ENCODE measurements at regions not wholly inside any gene's neighbourhood (a gene's known extent, or its start where the extent isn't known, plus 50 kb on each side); places are given as distances from the start of the nearest gene placed in this dataset.

DNA sequence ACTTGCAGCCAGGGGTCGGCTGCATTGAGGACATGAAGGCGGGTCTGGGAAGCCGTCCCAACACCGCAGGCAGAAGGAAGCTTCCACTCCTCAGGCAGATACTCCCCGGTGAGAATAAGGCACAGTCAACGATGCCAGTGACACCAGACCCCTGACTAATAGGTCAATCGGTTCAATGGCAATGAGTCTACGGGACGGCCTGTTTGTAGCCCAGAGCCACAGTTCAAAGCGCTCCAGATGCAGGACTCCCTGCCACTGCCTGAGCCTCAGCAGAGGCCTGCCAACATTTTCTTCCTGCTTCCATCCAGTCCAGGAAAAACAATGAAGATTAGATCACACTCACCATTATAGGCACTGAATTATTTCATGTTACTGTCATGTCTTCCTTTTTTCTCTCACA lies 84.5 kb upstream of the SIMC1 start:
- Histone ChIP-seq H3K79me2 (ENCODE audit: insufficient read depth) (no peaks in the 10 kb centered on the region), H2AFZ (ENCODE audit: low read depth) (no peak overlapping the region), H3K27me3 (ENCODE audit: insufficient read depth) (no peaks in the 10 kb centered on the region), H3K4me1 (ENCODE audit: control insufficient read depth in 1 of 2, insufficient read depth in 2 of 2, low read depth in 1 of 2, low read length in 1 of 2) (peaks cover 7 to 31% of the 10 kb centered on the region in 2 experiments; a peak in 2 of 4 replicates), H3K4me3 (ENCODE audit: low read depth in 2 of 2, low read length in 1 of 2) (no peak overlapping the region), H3K36me3 (replicated peaks in 1 of 2; ENCODE audit: control insufficient read depth in 1 of 2, insufficient read depth in 2 of 2, low read length in 1 of 2) (no peaks in the 10 kb centered on the region), H3K9me2 (no peaks in the 10 kb centered on the region), H3K9me3 (no peaks in the 10 kb centered on the region), H3K9ac (no peak overlapping the region), H3K27ac (ENCODE audit: low read depth in 2 of 2, low read length in 1 of 2) (peak overlapping the region in 1 of 2 experiments; percentile 74; a peak in 2 of 4 replicates), H3F3A (replicated peaks; ENCODE audit: insufficient read depth) (no peaks in the 10 kb centered on the region), H4K20me1 (ENCODE audit: insufficient read depth) (no peaks in the 10 kb centered on the region), H3K4me2 (peak overlapping the region; percentile 23; the same call in 1 of the 2 replicates)
- TF ChIP-seq TCF12 (IDR thresholded peaks at IDR 0.05) (0 out of 2 replicates have a peak, but pooled peaks have one; percentile 21), CHD2 (IDR thresholded peaks at IDR 0.05; ENCODE audit: low read length, partially characterized antibody) (no peak), EP300 (IDR thresholded peaks at IDR 0.05; ENCODE audit: borderline replicate concordance in 1 of 2, low read depth in 1 of 2, low read length in 1 of 2) (0 out of 4 replicates have a peak, but pooled peaks of 1 of the 2 experiments have one; percentile 18), NFIC (IDR thresholded peaks at IDR 0.05; ENCODE audit: borderline replicate concordance) (0 out of 2 replicates have a peak, but pooled peaks have one; percentile 11), GATA2 (CRISPR knock-in tag; IDR thresholded peaks at IDR 0.05) (peak; percentile 46; the same call in 1 of the 2 replicates), SMC3 (IDR thresholded peaks at IDR 0.05; ENCODE audit: low read depth, low read length) (no peak), YY1 (IDR thresholded peaks at IDR 0.05; ENCODE audit: low read depth) (no peak)
- TF ChIP-seq, protein P1, sequence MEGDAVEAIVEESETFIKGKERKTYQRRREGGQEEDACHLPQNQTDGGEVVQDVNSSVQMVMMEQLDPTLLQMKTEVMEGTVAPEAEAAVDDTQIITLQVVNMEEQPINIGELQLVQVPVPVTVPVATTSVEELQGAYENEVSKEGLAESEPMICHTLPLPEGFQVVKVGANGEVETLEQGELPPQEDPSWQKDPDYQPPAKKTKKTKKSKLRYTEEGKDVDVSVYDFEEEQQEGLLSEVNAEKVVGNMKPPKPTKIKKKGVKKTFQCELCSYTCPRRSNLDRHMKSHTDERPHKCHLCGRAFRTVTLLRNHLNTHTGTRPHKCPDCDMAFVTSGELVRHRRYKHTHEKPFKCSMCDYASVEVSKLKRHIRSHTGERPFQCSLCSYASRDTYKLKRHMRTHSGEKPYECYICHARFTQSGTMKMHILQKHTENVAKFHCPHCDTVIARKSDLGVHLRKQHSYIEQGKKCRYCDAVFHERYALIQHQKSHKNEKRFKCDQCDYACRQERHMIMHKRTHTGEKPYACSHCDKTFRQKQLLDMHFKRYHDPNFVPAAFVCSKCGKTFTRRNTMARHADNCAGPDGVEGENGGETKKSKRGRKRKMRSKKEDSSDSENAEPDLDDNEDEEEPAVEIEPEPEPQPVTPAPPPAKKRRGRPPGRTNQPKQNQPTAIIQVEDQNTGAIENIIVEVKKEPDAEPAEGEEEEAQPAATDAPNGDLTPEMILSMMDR (IDR thresholded peaks at IDR 0.05): no peak
- WGBS (ENCODE audit: low lambda C conversion rate): 53% methylated on average over 10 of the region's 10 CpGs
- CTCF ChIA-PET: interaction anchor here (1.1 to 1.5 kb wide), 2 partner anchors 9 to 81 kb away, joined by 3 to 5 read pairs; no protein-coding TSS in a partner anchor
- POLR2A ChIA-PET: no interaction called here
- DNase-seq: peak; percentile 65

- no peak for TF ChIP-seq CHD2 (IDR thresholded peaks at IDR 0.05; ENCODE audit: low read length, partially characterized antibody)
- TF ChIP-seq, protein P2, sequence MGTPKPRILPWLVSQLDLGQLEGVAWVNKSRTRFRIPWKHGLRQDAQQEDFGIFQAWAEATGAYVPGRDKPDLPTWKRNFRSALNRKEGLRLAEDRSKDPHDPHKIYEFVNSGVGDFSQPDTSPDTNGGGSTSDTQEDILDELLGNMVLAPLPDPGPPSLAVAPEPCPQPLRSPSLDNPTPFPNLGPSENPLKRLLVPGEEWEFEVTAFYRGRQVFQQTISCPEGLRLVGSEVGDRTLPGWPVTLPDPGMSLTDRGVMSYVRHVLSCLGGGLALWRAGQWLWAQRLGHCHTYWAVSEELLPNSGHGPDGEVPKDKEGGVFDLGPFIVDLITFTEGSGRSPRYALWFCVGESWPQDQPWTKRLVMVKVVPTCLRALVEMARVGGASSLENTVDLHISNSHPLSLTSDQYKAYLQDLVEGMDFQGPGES (IDR thresholded peaks at IDR 0.05; ENCODE audit: low read depth, low read length): no peak
- Histone ChIP-seq H3K4me2 (no peak overlapping the region), H3K9me3 (no peaks in the 10 kb centered on the region), H3F3A (replicated peaks; ENCODE audit: insufficient read depth) (no peaks in the 10 kb centered on the region), H3K79me2 (ENCODE audit: insufficient read depth) (no peaks in the 10 kb centered on the region), H3K4me1 (ENCODE audit: control insufficient read depth in 1 of 2, insufficient read depth in 2 of 2, low read depth in 1 of 2, low read length in 1 of 2) (peaks cover 7 to 31% of the 10 kb centered on the region in 2 experiments; a peak in 2 of 4 replicates), H3K9ac (no peak overlapping the region), H3K36me3 (replicated peaks in 1 of 2; ENCODE audit: control insufficient read depth in 1 of 2, insufficient read depth in 2 of 2, low read length in 1 of 2) (no peaks in the 10 kb centered on the region), H3K27ac (ENCODE audit: low read depth in 2 of 2, low read length in 1 of 2) (no peak overlapping the region), H3K9me2 (no peaks in the 10 kb centered on the region), H3K27me3 (ENCODE audit: insufficient read depth) (no peaks in the 10 kb centered on the region), H3K4me3 (ENCODE audit: low read depth in 2 of 2, low read length in 1 of 2) (no peak overlapping the region), H2AFZ (ENCODE audit: low read depth) (no peak overlapping the region), H4K20me1 (ENCODE audit: insufficient read depth) (no peaks in the 10 kb centered on the region)
- 100% methylated on average over 3 of the region's 11 CpGs for WGBS (ENCODE audit: low lambda C conversion rate)
- ChIA-PET CTCF (interaction anchor here (1.1 to 1.5 kb wide), 2 partner anchors 8 to 80 kb away, joined by 3 to 5 read pairs; no protein-coding TSS in a partner anchor), POLR2A (no interaction called here)
- DNase-seq: no peak
Measured at GRCh38 chr5:176154821-176155220, 83.4 kb upstream of the SIMC1 start.
